ENCODE measurements at regions not wholly inside any gene's neighbourhood (a gene's known extent, or its start where the extent isn't known, plus 50 kb on each side); places are given as distances from the start of the nearest gene placed in this dataset.

DNA sequence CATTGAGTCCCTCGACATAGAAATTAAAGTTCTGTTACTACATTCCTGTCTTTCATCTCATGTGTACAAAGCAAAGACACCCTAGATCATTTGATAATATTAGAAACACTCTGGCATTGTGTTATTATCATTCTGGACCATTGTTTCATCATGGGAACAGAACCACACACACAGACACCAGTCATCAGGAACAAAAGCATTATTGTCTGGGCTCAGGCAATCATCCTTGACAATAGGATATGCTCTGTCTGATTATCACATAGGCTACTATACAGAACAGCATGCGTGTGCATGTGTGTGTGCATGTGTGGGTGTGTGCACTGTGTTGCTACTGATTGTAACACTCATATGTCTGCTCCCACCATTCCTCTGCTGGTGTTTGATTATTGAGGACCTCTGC, 242.5 kb downstream of the SH3BP4 start:
- no peaks in the 10 kb centered on the region for H3K9me3 ChIP-seq (ENCODE audit: control insufficient read depth in 2 of 3, insufficient read depth in 1 of 3, low read length in 3 of 3)
- FAIRE-seq (no peak), DNase-seq (no peak)
- TF ChIP-seq CTCF (IDR thresholded peaks at IDR 0.05; ENCODE audit: borderline replicate concordance, extremely low read depth, insufficient read depth), result no peak
- no peaks in the 10 kb centered on the region for H3K27me3 ChIP-seq (ENCODE audit: control insufficient read depth, insufficient read depth, low read length)
- H3K27ac ChIP-seq (ENCODE audit: low read depth in 2 of 2, low read length in 2 of 2), result no peak overlapping the region
- H3K4me1 ChIP-seq (ENCODE audit: control insufficient read depth in 2 of 3, insufficient read depth in 2 of 3, low read depth in 1 of 3, low read length in 3 of 3), result no peaks in the 10 kb centered on the region
- intact Hi-C loops (cut with DNase I), result no loop called here
- H3K4me3 ChIP-seq (ENCODE audit: low read length in 3 of 3), result no peak overlapping the region
- no peaks in the 10 kb centered on the region for H3K36me3 ChIP-seq (ENCODE audit: control insufficient read depth in 2 of 3, insufficient read depth in 3 of 3, low read length in 3 of 3)
- no peak overlapping the region for H3K9ac ChIP-seq (ENCODE audit: low read length in 3 of 3)

DNA sequence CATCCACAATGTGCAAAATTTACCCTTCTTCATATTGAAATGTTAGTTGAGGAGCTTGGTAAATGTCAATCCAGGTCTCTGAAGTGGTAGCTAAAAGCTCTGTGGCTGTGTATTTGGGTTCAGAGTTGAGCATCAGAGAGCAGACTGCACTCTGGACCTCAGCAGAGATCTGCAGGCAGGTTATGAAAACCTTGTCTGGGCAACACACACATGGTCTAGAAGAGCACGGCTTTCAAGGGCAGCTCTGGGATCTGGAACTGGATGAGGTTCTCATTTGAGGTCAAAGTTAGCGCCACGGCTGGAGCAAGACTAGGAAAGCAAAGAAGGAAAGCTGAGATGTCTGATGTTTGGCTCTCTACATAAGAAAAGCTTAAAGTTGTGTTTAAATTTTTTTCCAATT, 243.0 kb downstream of the SH3BP4 start:
- H3K4me1 ChIP-seq (ENCODE audit: control insufficient read depth in 2 of 3, insufficient read depth in 2 of 3, low read depth in 1 of 3, low read length in 3 of 3), result no peaks in the 10 kb centered on the region
- no peaks in the 10 kb centered on the region for H3K9me3 ChIP-seq (ENCODE audit: control insufficient read depth in 2 of 3, insufficient read depth in 1 of 3, low read length in 3 of 3)
- DNase-seq (no peak), FAIRE-seq (no peak)
- no peak overlapping the region for H3K27ac ChIP-seq (ENCODE audit: low read depth in 2 of 2, low read length in 2 of 2)
- no peaks in the 10 kb centered on the region for H3K27me3 ChIP-seq (ENCODE audit: control insufficient read depth, insufficient read depth, low read length)
- intact Hi-C loops (cut with DNase I), result no loop called here
- no peak for TF ChIP-seq CTCF (IDR thresholded peaks at IDR 0.05; ENCODE audit: borderline replicate concordance, extremely low read depth, insufficient read depth)
- H3K36me3 ChIP-seq (ENCODE audit: control insufficient read depth in 2 of 3, insufficient read depth in 3 of 3, low read length in 3 of 3), result no peaks in the 10 kb centered on the region
- H3K4me3 ChIP-seq (ENCODE audit: low read length in 3 of 3), result no peak overlapping the region
- no peak overlapping the region for H3K9ac ChIP-seq (ENCODE audit: low read length in 3 of 3)

GRCh38 chr2:235195921-235196320, 244.1 kb downstream of the SH3BP4 start:
- H3K4me1 ChIP-seq (ENCODE audit: control insufficient read depth in 2 of 3, insufficient read depth in 2 of 3, low read depth in 1 of 3, low read length in 3 of 3), result no peaks in the 10 kb centered on the region
- no peaks in the 10 kb centered on the region for H3K9me3 ChIP-seq (ENCODE audit: control insufficient read depth in 2 of 3, insufficient read depth in 1 of 3, low read length in 3 of 3)
- intact Hi-C loops (cut with DNase I), result no loop called here
- no peak for TF ChIP-seq CTCF (IDR thresholded peaks at IDR 0.05; ENCODE audit: borderline replicate concordance, extremely low read depth, insufficient read depth)
- DNase-seq, result no peak
- FAIRE-seq, result no peak
- H3K9ac ChIP-seq (ENCODE audit: low read length in 3 of 3), result no peak overlapping the region
- no peaks in the 10 kb centered on the region for H3K27me3 ChIP-seq (ENCODE audit: control insufficient read depth, insufficient read depth, low read length)
- H3K36me3 ChIP-seq (ENCODE audit: control insufficient read depth in 2 of 3, insufficient read depth in 3 of 3, low read length in 3 of 3), result no peaks in the 10 kb centered on the region
- no peak overlapping the region for H3K27ac ChIP-seq (ENCODE audit: low read depth in 2 of 2, low read length in 2 of 2)
- no peak overlapping the region for H3K4me3 ChIP-seq (ENCODE audit: low read length in 3 of 3)

DNA sequence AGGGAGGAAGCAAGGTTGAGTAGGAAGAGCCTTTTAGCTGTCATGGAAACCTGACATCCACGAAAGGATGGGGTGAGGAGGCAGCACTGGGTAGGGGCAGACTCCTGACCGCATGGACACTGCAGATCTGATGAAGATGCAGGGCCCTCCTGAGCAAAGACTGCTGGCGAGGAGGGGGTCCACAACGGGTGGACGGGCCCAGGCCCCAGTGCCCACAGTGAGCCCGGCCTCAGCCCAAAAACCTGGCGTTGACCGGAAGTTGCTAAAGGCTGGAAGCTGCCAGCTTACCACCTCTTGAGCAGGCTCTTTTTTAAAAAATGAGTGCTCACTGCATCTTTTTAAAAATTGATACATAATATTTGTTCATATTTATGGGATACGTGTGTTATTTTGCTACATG, 247.3 kb downstream of the SH3BP4 start:
- no peaks in the 10 kb centered on the region for H3K36me3 ChIP-seq (ENCODE audit: control insufficient read depth in 2 of 3, insufficient read depth in 3 of 3, low read length in 3 of 3)
- no peak overlapping the region for H3K9ac ChIP-seq (ENCODE audit: low read length in 3 of 3)
- DNase-seq (no peak), FAIRE-seq (no peak)
- peaks cover 0 to under 1% (median 0%) of the 10 kb centered on the region in 3 donors for H3K9me3 ChIP-seq (ENCODE audit: control insufficient read depth in 2 of 3, insufficient read depth in 1 of 3, low read length in 3 of 3)
- no peaks in the 10 kb centered on the region for H3K27me3 ChIP-seq (ENCODE audit: control insufficient read depth, insufficient read depth, low read length)
- no peaks in the 10 kb centered on the region for H3K4me1 ChIP-seq (ENCODE audit: control insufficient read depth in 2 of 3, insufficient read depth in 2 of 3, low read depth in 1 of 3, low read length in 3 of 3)
- no peak overlapping the region for H3K27ac ChIP-seq (ENCODE audit: low read depth in 2 of 2, low read length in 2 of 2)
- H3K4me3 ChIP-seq (ENCODE audit: low read length in 3 of 3), result no peak overlapping the region
- intact Hi-C loops (cut with DNase I), result no loop called here
- no peak for TF ChIP-seq CTCF (IDR thresholded peaks at IDR 0.05; ENCODE audit: borderline replicate concordance, extremely low read depth, insufficient read depth)
